Subcutaneous abdominal adipose tissue (tissue), 5 donors: ENCODE measurements at regions not wholly inside any gene's neighbourhood (a gene's known extent, or its start where the extent isn't known, plus 50 kb on each side); places are given as distances from the start of the nearest gene placed in this dataset.
"Not testable (repeated sequence)": the region's sequence is repeated elsewhere in the genome, so short reads cannot be mapped to it uniquely, and the experiment has no call there.

Experiments used
- H3K27ac ChIP-seq: one replicate; pipeline ENCODE4 v1.7.0; 2013; ENCODE audit warnings: low read depth, mild to moderate bottlenecking, inconsistent platforms, low read length, moderate library complexity
- H3K27me3 ChIP-seq, 5 donors: one replicate each; pipeline ENCODE4 v1.7.0; 2013; ENCODE audit warnings: low read length in 5 of 5, inconsistent platforms in 1 of 5; ENCODE audit not compliant: control insufficient read depth in 5 of 5, insufficient read depth in 4 of 5
- H3K36me3 ChIP-seq, 5 donors: one replicate each; pipeline ENCODE4 v1.7.0; 2013; ENCODE audit warnings: low read length in 5 of 5; ENCODE audit not compliant: control insufficient read depth in 5 of 5, insufficient read depth in 5 of 5
- H3K4me1 ChIP-seq, 5 donors: one replicate each; pipeline ENCODE4 v1.7.0; 2013; ENCODE audit warnings: low read length in 5 of 5, mild to moderate bottlenecking in 3 of 5, moderate library complexity in 1 of 5; ENCODE audit not compliant: control insufficient read depth in 5 of 5, insufficient read depth in 5 of 5
- H3K4me3 ChIP-seq, 5 donors: one replicate each; pipeline ENCODE4 v1.7.0; 2013; ENCODE audit warnings: low read length in 5 of 5, low read depth in 1 of 5
- H3K9ac ChIP-seq, 5 donors: one replicate each; pipeline ENCODE4 v1.7.0; 2013; ENCODE audit warnings: low read length in 5 of 5, mild to moderate bottlenecking in 4 of 5, moderate library complexity in 3 of 5
- H3K9me3 ChIP-seq, 5 donors: one replicate each; pipeline ENCODE4 v1.7.0; 2013; ENCODE audit warnings: low read length in 5 of 5; ENCODE audit not compliant: control insufficient read depth in 5 of 5
- donor health status: healthy.
- donor health status: healthy.
- donor health status: healthy.
- donor health status: healthy.
- donor health status: healthy.

GRCh38 chr2:226095058-226095457 is 695.5 kb downstream of the NYAP2 start:
- H3K9me3 ChIP-seq, result peaks cover 0 to 15% (median 4%) of the 10 kb centered on the region in 5 donors
- H3K9ac ChIP-seq, result no peak overlapping the region
- no peak overlapping the region for H3K4me3 ChIP-seq

GRCh38 chr2:226093364-226093763 is 693.9 kb downstream of the NYAP2 start:
- Histone ChIP-seq H3K9me3 (peaks cover 0 to 9% (median 1%) of the 10 kb centered on the region in 5 donors), H3K36me3 (no peaks in the 10 kb centered on the region), H3K27ac (no peak overlapping the region), H3K27me3 (no peaks in the 10 kb centered on the region), H3K4me3 (no peak overlapping the region), H3K4me1 (peaks cover 0 to 3% (median 0%) of the 10 kb centered on the region in 5 donors), H3K9ac (no peak overlapping the region)

More at GRCh38 chr2:226095058-226095457, 695.5 kb downstream of the NYAP2 start:
- Histone ChIP-seq H3K36me3 (no peaks in the 10 kb centered on the region), H3K27ac (no peak overlapping the region), H3K4me1 (peaks cover 0 to 3% (median 0%) of the 10 kb centered on the region in 5 donors), H3K27me3 (no peaks in the 10 kb centered on the region)

GRCh38 chr2:226088366-226088674 is 688.8 kb downstream of the NYAP2 start:
- no peak overlapping the region for H3K4me3 ChIP-seq
- no peaks in the 10 kb centered on the region for H3K36me3 ChIP-seq

GRCh38 chr2:226087505-226088365 is 688.2 kb downstream of the NYAP2 start:
- H3K36me3 ChIP-seq, result no peaks in the 10 kb centered on the region
- H3K9me3 ChIP-seq, result peaks cover 0 to 6% (median 0%) of the 10 kb centered on the region in 5 donors
- H3K4me3 ChIP-seq, result no peak overlapping the region
- no peaks in the 10 kb centered on the region for H3K27me3 ChIP-seq
- H3K4me1 ChIP-seq, result peaks cover 0 to 3% (median 0%) of the 10 kb centered on the region in 5 donors
- no peak overlapping the region for H3K27ac ChIP-seq
- no peak overlapping the region for H3K9ac ChIP-seq

More at GRCh38 chr2:226088366-226088674, 688.8 kb downstream of the NYAP2 start:
- Histone ChIP-seq H3K27me3 (no peaks in the 10 kb centered on the region), H3K9ac (no peak overlapping the region), H3K4me1 (peaks cover 0 to 3% (median 0%) of the 10 kb centered on the region in 5 donors), H3K27ac (no peak overlapping the region), H3K9me3 (peaks cover 0 to 6% (median 0%) of the 10 kb centered on the region in 5 donors)

- Histone ChIP-seq H3K9ac (no peak overlapping the region), H3K27ac (no peak overlapping the region), H3K4me3 (no peak overlapping the region), H3K4me1 (no peaks in the 10 kb centered on the region), H3K27me3 (no peaks in the 10 kb centered on the region), H3K36me3 (no peaks in the 10 kb centered on the region), H3K9me3 (peaks cover 0 to 2% (median 0%) of the 10 kb centered on the region in 5 donors)
Measured at GRCh38 chr2:226087051-226087450, 687.5 kb downstream of the NYAP2 start.

- no peak overlapping the region for H3K27ac ChIP-seq
- no peak overlapping the region for H3K4me3 ChIP-seq
- H3K9ac ChIP-seq, result no peak overlapping the region
- no peaks in the 10 kb centered on the region for H3K4me1 ChIP-seq
- H3K9me3 ChIP-seq, result no peaks in the 10 kb centered on the region
- no peaks in the 10 kb centered on the region for H3K27me3 ChIP-seq
- no peaks in the 10 kb centered on the region for H3K36me3 ChIP-seq
Measured at GRCh38 chr2:226086190-226086589, 686.7 kb downstream of the NYAP2 start.

- H3K27ac ChIP-seq, H3K9ac ChIP-seq, H3K36me3 ChIP-seq, H3K9me3 ChIP-seq, H3K4me1 ChIP-seq, H3K4me3 ChIP-seq, H3K27me3 ChIP-seq: not testable (repeated sequence)
Measured at GRCh38 chr2:226085425-226085824, 685.9 kb downstream of the NYAP2 start.

GRCh38 chr2:226080334-226080733 is 680.8 kb downstream of the NYAP2 start:
- Histone ChIP-seq H3K9me3 (no peaks in the 10 kb centered on the region), H3K9ac (no peak overlapping the region), H3K27ac (no peak overlapping the region), H3K4me1 (no peaks in the 10 kb centered on the region), H3K36me3 (no peaks in the 10 kb centered on the region), H3K4me3 (no peak overlapping the region), H3K27me3 (no peaks in the 10 kb centered on the region)

- Histone ChIP-seq H3K27ac (no peak overlapping the region), H3K4me1 (no peaks in the 10 kb centered on the region), H3K9me3 (no peaks in the 10 kb centered on the region), H3K27me3 (no peaks in the 10 kb centered on the region), H3K9ac (no peak overlapping the region), H3K4me3 (no peak overlapping the region), H3K36me3 (no peaks in the 10 kb centered on the region)
Measured at GRCh38 chr2:226079671-226080181, 680.2 kb downstream of the NYAP2 start.

GRCh38 chr2:226079196-226079595 is 679.7 kb downstream of the NYAP2 start:
- H3K27me3 ChIP-seq, result no peaks in the 10 kb centered on the region
- H3K4me1 ChIP-seq, result no peaks in the 10 kb centered on the region
- H3K36me3 ChIP-seq, result no peaks in the 10 kb centered on the region
- H3K27ac ChIP-seq, result no peak overlapping the region
- no peak overlapping the region for H3K9ac ChIP-seq
- H3K4me3 ChIP-seq, result no peak overlapping the region
- H3K9me3 ChIP-seq, result no peaks in the 10 kb centered on the region
